WTC11 (cell line): ENCODE measurements at regions not wholly inside any gene's neighbourhood (a gene's known extent, or its start where the extent isn't known, plus 50 kb on each side); places are given as distances from the start of the nearest gene placed in this dataset.

Source experiments
- CBFB ChIP-seq: sonication (generic); formaldehyde crosslinking; IDR thresholded peaks from 2 replicates; pipeline ENCODE4 v1.8.1; 2022; ENCODE audit warnings: mild to moderate bottlenecking, low read depth, missing genetic modification reagents
- CREB1 ChIP-seq: sonication (generic); formaldehyde crosslinking; IDR thresholded peaks from 2 replicates; pipeline ENCODE4 v1.8.0; 2023; ENCODE audit warnings: mild to moderate bottlenecking, missing genetic modification reagents
- EMX1 ChIP-seq: fragments of 250-450 bp; sonication (Bioruptor Pico); IDR thresholded peaks from 2 replicates; pipeline ENCODE4 v1.8.0; 2021; ENCODE audit warnings: mild to moderate bottlenecking
- FOXP1 ChIP-seq: sonication (generic); formaldehyde crosslinking; IDR thresholded peaks from 2 replicates; pipeline ENCODE4 v1.8.0; 2022; ENCODE audit warnings: missing genetic modification reagents, mild to moderate bottlenecking, moderate library complexity, borderline replicate concordance
- JUN ChIP-seq: sonication (generic); formaldehyde crosslinking; IDR thresholded peaks from 2 replicates; pipeline ENCODE4 v1.8.0; 2023; ENCODE audit warnings: mild to moderate bottlenecking, missing genetic modification reagents
- NFE2L1 ChIP-seq: sonication (generic); formaldehyde crosslinking; IDR thresholded peaks from 2 replicates; pipeline ENCODE4 v1.8.1; 2023; ENCODE audit warnings: missing genetic modification reagents
- TCF7 ChIP-seq: sonication (generic); formaldehyde crosslinking; IDR thresholded peaks from 2 replicates; pipeline ENCODE4 v1.8.0; 2022; ENCODE audit warnings: mild to moderate bottlenecking, low read depth, missing genetic modification reagents, moderate library complexity
- TEAD4 ChIP-seq: sonication (generic); formaldehyde crosslinking; IDR thresholded peaks from 2 replicates; pipeline ENCODE4 v1.8.0; 2022; ENCODE audit warnings: mild to moderate bottlenecking, missing genetic modification reagents
- ZNF416 ChIP-seq: fragments of 250-450 bp; sonication (Bioruptor Pico); IDR thresholded peaks from 2 replicates; pipeline ENCODE4 v1.9.0; 2021; ENCODE audit warnings: mild to moderate bottlenecking, inconsistent platforms
- TF ChIP-seq, protein P1 (sequence below): sonication (generic); formaldehyde crosslinking; IDR thresholded peaks from 2 replicates; pipeline ENCODE4 v1.8.0; 2022; ENCODE audit warnings: mild to moderate bottlenecking, missing genetic modification reagents
- TF ChIP-seq, protein P2 (sequence below): sonication (generic); formaldehyde crosslinking; IDR thresholded peaks from 2 replicates; pipeline ENCODE4 v1.8.1; 2022; ENCODE audit warnings: missing genetic modification reagents, borderline replicate concordance
- TF ChIP-seq, protein P3 (sequence below): fragments of 200-600 bp; IDR thresholded peaks from 2 replicates; pipeline ENCODE4 v1.8.0; 2022; ENCODE audit warnings: antibody characterized with exemption
- TF ChIP-seq, protein P4 (sequence below): sonication (generic); formaldehyde crosslinking; conservative IDR thresholded peaks from 2 replicates; pipeline ENCODE4 v1.8.1; 2022; ENCODE audit warnings: mild to moderate bottlenecking, missing genetic modification reagents

DNA sequence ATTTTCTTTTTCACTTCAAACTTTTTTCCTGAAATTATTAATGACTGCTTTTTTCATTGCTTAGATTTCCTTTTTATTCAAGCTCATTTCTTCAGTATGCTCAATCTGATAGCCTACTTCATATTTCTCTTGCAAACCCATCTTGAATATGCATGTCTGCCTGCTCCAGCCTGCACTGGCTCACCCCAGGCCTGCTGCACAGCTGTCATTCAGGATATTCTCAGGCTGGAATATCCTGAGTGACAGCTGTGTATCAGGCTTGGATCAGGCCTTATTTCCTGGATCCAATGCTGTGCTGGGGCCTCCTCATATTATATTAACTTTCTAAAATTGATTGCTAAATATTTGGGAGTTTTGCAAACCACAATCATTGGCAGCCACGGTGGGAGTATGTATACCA, 120.2 kb upstream of the TNS3 start:
- TF ChIP-seq NFE2L1 (CRISPR knock-in tag): no peak
- TF ChIP-seq EMX1 (CRISPR knock-in tag): no peak
- TF ChIP-seq, protein P1, sequence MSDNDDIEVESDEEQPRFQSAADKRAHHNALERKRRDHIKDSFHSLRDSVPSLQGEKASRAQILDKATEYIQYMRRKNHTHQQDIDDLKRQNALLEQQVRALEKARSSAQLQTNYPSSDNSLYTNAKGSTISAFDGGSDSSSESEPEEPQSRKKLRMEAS (CRISPR knock-in tag): no peak
- TF ChIP-seq, protein P2, sequence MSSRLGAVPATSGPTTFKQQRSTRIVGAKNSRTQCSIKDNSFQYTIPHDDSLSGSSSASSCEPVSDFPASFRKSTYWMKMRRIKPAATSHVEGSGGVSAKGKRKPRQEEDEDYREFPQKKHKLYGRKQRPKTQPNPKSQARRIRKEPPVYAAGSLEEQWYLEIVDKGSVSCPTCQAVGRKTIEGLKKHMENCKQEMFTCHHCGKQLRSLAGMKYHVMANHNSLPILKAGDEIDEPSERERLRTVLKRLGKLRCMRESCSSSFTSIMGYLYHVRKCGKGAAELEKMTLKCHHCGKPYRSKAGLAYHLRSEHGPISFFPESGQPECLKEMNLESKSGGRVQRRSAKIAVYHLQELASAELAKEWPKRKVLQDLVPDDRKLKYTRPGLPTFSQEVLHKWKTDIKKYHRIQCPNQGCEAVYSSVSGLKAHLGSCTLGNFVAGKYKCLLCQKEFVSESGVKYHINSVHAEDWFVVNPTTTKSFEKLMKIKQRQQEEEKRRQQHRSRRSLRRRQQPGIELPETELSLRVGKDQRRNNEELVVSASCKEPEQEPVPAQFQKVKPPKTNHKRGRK (CRISPR knock-in tag): no peak
- no peak for TF ChIP-seq CREB1 (CRISPR knock-in tag)
- TF ChIP-seq, protein P3, sequence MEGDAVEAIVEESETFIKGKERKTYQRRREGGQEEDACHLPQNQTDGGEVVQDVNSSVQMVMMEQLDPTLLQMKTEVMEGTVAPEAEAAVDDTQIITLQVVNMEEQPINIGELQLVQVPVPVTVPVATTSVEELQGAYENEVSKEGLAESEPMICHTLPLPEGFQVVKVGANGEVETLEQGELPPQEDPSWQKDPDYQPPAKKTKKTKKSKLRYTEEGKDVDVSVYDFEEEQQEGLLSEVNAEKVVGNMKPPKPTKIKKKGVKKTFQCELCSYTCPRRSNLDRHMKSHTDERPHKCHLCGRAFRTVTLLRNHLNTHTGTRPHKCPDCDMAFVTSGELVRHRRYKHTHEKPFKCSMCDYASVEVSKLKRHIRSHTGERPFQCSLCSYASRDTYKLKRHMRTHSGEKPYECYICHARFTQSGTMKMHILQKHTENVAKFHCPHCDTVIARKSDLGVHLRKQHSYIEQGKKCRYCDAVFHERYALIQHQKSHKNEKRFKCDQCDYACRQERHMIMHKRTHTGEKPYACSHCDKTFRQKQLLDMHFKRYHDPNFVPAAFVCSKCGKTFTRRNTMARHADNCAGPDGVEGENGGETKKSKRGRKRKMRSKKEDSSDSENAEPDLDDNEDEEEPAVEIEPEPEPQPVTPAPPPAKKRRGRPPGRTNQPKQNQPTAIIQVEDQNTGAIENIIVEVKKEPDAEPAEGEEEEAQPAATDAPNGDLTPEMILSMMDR: no peak
- TF ChIP-seq, protein P4, sequence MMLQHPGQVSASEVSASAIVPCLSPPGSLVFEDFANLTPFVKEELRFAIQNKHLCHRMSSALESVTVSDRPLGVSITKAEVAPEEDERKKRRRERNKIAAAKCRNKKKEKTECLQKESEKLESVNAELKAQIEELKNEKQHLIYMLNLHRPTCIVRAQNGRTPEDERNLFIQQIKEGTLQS (CRISPR knock-in tag): no peak
- TF ChIP-seq ZNF416 (CRISPR knock-in tag): no peak
- TF ChIP-seq FOXP1 (CRISPR knock-in tag): no peak
- no peak for TF ChIP-seq CBFB (CRISPR knock-in tag)
- TF ChIP-seq TCF7: no peak
- TF ChIP-seq TEAD4 (CRISPR knock-in tag): no peak
- TF ChIP-seq JUN (CRISPR knock-in tag): no peak
